ACHN (cell line): ENCODE measurements at regions not wholly inside any gene's neighbourhood (a gene's known extent, or its start where the extent isn't known, plus 50 kb on each side); places are given as distances from the start of the nearest gene placed in this dataset.

ENCODE experiments used
- DNase-seq: peaks from one replicate; pipeline ENCODE4 v3.0.0-alpha.2; 2015
- in situ Hi-C: cut with HindIII; loops from 2 replicates; pipeline ENCODE4 v1.10.0; 2017; ENCODE audit warnings: low sequenced_read_pairs, low pct_ligation_motif_present, low pct_unique_long_range_greater_than_20kb

DNA sequence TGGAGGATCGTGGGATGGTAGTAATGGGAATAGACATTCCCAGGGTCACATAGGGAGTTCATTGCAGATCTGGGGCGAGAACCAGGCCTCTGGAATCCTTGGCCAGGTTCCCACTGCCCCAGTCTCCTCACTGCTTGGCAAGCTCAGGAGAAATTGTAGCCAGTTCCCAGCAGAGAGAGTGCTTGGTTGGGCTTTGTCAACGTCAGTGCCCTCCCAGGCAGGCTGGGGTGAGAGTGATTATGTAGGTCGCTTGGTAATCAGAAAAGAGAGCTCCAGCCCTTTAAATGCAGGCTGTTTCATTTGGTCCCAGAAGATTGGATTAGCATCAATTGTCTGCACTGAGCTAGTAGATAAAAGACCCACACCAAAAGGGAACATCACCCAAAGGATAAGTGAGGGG, 51.8 kb upstream of the GALNT10 start:
- in situ Hi-C loops, result no loop called here
- no peak for DNase-seq

DNA sequence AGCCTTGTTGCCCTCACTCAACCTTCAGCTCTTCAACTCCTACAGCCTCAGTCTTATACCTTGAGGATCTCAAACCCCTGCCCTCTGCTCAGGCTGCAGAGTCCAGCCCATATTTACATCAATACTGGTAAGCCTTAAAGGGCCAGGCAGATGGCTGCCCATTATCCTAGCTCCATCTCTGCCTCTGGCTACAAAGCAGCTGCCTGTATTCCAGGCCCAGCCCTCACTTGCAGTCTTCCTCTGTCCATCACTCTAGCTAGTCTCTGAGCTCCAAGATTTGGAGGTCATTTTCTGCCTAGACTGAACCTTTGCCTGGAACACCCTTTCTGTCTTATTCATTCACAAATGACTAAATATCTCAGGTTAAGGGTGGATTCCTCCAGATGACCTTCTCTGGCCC, 50.2 kb upstream of the GALNT10 start:
- no peak for DNase-seq

More for the DNA sequence above, 50.2 kb upstream of the GALNT10 start:
- in situ Hi-C loops, result no loop called here
